SU-DHL-6 (cell line): ENCODE measurements at regions not wholly inside any gene's neighbourhood (a gene's known extent, or its start where the extent isn't known, plus 50 kb on each side); places are given as distances from the start of the nearest gene placed in this dataset.
"Not testable (repeated sequence)": the region's sequence is repeated elsewhere in the genome, so short reads cannot be mapped to it uniquely, and the experiment has no call there.

Experiments used
- EZH2phosphoT487 ChIP-seq: fragments of 200-600 bp; sonication (generic), shearing (Covaris generic); conservative IDR thresholded peaks from 2 replicates; pipeline ENCODE4 v1.6.1; 2018; ENCODE audit warnings: mild to moderate bottlenecking, antibody characterized with exemption, low read length, moderate library complexity, mixed read lengths
- TF ChIP-seq, protein P1 (sequence below): fragments of 200-600 bp; sonication (generic); IDR thresholded peaks from one replicate; pipeline ENCODE4 v1.5.1; 2017; ENCODE audit warnings: antibody characterized with exemption, mild to moderate bottlenecking, low read length, moderate library complexity; ENCODE audit not compliant: insufficient read depth, poor library complexity, severe bottlenecking

DNA sequence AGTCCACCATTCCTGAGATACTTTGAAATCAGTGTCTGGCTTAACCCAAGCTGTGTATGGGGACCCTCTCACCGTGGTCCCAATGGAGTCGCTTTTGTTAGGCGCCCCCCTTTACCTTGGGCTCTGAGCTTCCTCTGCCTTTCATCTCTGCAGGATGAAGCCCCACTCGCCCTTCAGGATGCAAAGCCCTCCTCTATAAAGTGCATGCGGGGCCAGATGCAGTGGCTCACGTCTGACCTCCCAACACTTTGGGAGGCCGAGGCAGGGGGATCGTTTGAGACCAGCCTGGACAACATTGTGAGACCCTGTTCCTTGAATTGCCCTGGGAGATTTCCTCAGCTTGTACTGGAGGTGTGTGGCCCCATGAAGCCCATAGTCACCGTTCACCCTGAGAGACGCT lies 54.7 kb upstream of the APOD start:
- TF ChIP-seq, protein P1, sequence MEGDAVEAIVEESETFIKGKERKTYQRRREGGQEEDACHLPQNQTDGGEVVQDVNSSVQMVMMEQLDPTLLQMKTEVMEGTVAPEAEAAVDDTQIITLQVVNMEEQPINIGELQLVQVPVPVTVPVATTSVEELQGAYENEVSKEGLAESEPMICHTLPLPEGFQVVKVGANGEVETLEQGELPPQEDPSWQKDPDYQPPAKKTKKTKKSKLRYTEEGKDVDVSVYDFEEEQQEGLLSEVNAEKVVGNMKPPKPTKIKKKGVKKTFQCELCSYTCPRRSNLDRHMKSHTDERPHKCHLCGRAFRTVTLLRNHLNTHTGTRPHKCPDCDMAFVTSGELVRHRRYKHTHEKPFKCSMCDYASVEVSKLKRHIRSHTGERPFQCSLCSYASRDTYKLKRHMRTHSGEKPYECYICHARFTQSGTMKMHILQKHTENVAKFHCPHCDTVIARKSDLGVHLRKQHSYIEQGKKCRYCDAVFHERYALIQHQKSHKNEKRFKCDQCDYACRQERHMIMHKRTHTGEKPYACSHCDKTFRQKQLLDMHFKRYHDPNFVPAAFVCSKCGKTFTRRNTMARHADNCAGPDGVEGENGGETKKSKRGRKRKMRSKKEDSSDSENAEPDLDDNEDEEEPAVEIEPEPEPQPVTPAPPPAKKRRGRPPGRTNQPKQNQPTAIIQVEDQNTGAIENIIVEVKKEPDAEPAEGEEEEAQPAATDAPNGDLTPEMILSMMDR, result not testable (repeated sequence)
- not testable (repeated sequence) for TF ChIP-seq EZH2phosphoT487
